Brain microvascular endothelial cell (primary cell): ENCODE measurements at regions not wholly inside any gene's neighbourhood (a gene's known extent, or its start where the extent isn't known, plus 50 kb on each side); places are given as distances from the start of the nearest gene placed in this dataset.

ENCODE experiments used
- DNase-seq: peaks from one replicate; pipeline ENCODE4 v3.0.0-alpha.2; 2020
- H3K27ac ChIP-seq: fragments of 250-450 bp; sonication (Bioruptor Pico); 2 replicates; pipeline ENCODE4 v1.5.1; 2020; ENCODE audit warnings: mild to moderate bottlenecking, moderate library complexity
- H3K27me3 ChIP-seq: fragments of 250-450 bp; sonication (Bioruptor Pico); replicated peaks from 2 replicates; pipeline ENCODE4 v1.5.1; 2020; ENCODE audit warnings: mild to moderate bottlenecking
- H3K36me3 ChIP-seq: fragments of 250-450 bp; sonication (Bioruptor Pico); replicated peaks from 2 replicates; pipeline ENCODE4 v1.5.1; 2020; ENCODE audit warnings: mild to moderate bottlenecking
- H3K4me3 ChIP-seq: 2 replicates; pipeline ENCODE4 v1.5.1; 2011; ENCODE audit warnings: low read depth, mild to moderate bottlenecking, control low read depth, low read length, moderate library complexity
- CTCF ChIP-seq: IDR thresholded peaks from 2 replicates; pipeline ENCODE4 v1.5.1; 2011; ENCODE audit warnings: low read depth, mild to moderate bottlenecking, moderate library complexity, low read length, control low read depth, inconsistent platforms; ENCODE audit errors: missing control alignments
- in situ Hi-C: cut with HindIII; loops from 2 replicates; pipeline ENCODE4 v1.10.0; 2017; ENCODE audit warnings: low sequenced_read_pairs, low pct_ligation_motif_present

GRCh38 chr22:49571326-49571725, 256.3 kb downstream of the BRD1 start:
- TF ChIP-seq CTCF, result no peak
- H3K36me3 ChIP-seq, result no peaks in the 10 kb centered on the region
- no peak overlapping the region for H3K27ac ChIP-seq
- no peaks in the 10 kb centered on the region for H3K27me3 ChIP-seq
- DNase-seq, result no peak
- in situ Hi-C loops, result no loop called here
- no peak overlapping the region for H3K4me3 ChIP-seq

- no peak for DNase-seq
These were observed 257.4 kb downstream of the BRD1 start for GRCh38 chr22:49570032-49570848.

GRCh38 chr22:49569286-49570031, 258.2 kb downstream of the BRD1 start:
- no peak for TF ChIP-seq CTCF
- Histone ChIP-seq H3K36me3 (no peaks in the 10 kb centered on the region), H3K27ac (no peak overlapping the region), H3K4me3 (no peak overlapping the region), H3K27me3 (no peaks in the 10 kb centered on the region)
- no peak for DNase-seq
- in situ Hi-C loops, result no loop called here

More at GRCh38 chr22:49570032-49570848, 257.4 kb downstream of the BRD1 start:
- in situ Hi-C loops, result no loop called here
- no peak overlapping the region for H3K4me3 ChIP-seq
- H3K27me3 ChIP-seq, result no peaks in the 10 kb centered on the region
- no peaks in the 10 kb centered on the region for H3K36me3 ChIP-seq
- no peak for TF ChIP-seq CTCF
- no peak overlapping the region for H3K27ac ChIP-seq

- in situ Hi-C loops, result no loop called here
- H3K27ac ChIP-seq, result no peak overlapping the region
- DNase-seq, result no peak
- no peak for TF ChIP-seq CTCF
- H3K4me3 ChIP-seq, result no peak overlapping the region
- no peaks in the 10 kb centered on the region for H3K36me3 ChIP-seq
- no peaks in the 10 kb centered on the region for H3K27me3 ChIP-seq
These were observed 258.9 kb downstream of the BRD1 start for GRCh38 chr22:49568751-49569285.

GRCh38 chr22:49567899-49568750, 259.5 kb downstream of the BRD1 start:
- no peak for TF ChIP-seq CTCF
- DNase-seq, result no peak
- Histone ChIP-seq H3K27me3 (no peaks in the 10 kb centered on the region), H3K4me3 (no peak overlapping the region), H3K27ac (no peak overlapping the region), H3K36me3 (no peaks in the 10 kb centered on the region)
- in situ Hi-C loops, result no loop called here
